ENCODE measurements at regions not wholly inside any gene's neighbourhood (a gene's known extent, or its start where the extent isn't known, plus 50 kb on each side); places are given as distances from the start of the nearest gene placed in this dataset.

DNA sequence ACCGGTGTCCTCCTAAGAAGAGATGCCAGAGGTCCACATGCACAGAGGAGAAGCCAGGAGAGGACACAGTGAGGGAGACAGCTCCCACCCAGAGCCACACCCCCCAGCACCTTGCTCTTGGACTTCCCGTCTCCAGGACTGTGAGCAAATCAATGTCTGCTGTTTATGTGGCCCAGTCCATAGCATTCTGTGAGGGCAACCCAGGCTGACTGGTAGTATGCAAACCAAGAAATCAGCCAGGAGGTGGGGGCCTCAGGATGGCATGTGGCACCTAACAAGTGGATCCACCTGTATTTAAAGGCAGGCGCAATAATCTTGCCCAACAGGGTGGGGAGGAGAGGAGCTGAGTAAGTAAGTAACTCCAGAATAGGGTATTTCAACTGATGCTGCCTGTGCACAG lies 136.4 kb downstream of the BRD1 start:
- 47 to 69% methylated on average over 1 to 3 of the region's 3 CpGs for WGBS, 2 donors
- no peaks in the 10 kb centered on the region for H3K36me3 ChIP-seq
- H3K27me3 ChIP-seq: peaks cover 0 to 47% (median 2%) of the 10 kb centered on the region in 4 donors
- no peak overlapping the region for H3K27ac ChIP-seq
- TF ChIP-seq, protein P1, sequence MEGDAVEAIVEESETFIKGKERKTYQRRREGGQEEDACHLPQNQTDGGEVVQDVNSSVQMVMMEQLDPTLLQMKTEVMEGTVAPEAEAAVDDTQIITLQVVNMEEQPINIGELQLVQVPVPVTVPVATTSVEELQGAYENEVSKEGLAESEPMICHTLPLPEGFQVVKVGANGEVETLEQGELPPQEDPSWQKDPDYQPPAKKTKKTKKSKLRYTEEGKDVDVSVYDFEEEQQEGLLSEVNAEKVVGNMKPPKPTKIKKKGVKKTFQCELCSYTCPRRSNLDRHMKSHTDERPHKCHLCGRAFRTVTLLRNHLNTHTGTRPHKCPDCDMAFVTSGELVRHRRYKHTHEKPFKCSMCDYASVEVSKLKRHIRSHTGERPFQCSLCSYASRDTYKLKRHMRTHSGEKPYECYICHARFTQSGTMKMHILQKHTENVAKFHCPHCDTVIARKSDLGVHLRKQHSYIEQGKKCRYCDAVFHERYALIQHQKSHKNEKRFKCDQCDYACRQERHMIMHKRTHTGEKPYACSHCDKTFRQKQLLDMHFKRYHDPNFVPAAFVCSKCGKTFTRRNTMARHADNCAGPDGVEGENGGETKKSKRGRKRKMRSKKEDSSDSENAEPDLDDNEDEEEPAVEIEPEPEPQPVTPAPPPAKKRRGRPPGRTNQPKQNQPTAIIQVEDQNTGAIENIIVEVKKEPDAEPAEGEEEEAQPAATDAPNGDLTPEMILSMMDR (IDR thresholded peaks at IDR 0.05): no peak
- TF ChIP-seq POLR2A (IDR thresholded peaks at IDR 0.05): no peak
- no peaks in the 10 kb centered on the region for H3K9me3 ChIP-seq
- H3K4me1 ChIP-seq: no peaks in the 10 kb centered on the region
- intact Hi-C loops (cut with DNase I): no loop called here
- H3K4me3 ChIP-seq: no peak overlapping the region
- no peak for DNase-seq

DNA sequence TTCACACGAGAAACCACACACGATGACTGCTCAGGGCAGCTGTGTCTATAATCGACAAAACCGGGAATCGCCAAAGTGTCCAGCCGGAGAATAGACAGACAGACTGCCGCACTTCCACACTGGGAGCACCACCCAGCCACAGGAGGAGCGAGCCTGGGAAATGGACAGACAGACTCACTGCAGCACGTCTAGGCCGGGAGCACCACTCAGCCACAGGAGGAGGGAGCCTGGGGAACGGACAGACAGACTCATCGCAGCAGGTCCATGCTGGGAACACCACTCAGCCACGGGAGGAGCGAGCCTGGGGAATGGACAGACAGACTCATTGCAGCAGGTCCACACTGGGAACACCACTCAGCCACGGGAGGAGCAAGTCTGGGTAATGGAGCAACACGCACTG lies 137.2 kb downstream of the BRD1 start:
- no peaks in the 10 kb centered on the region for H3K36me3 ChIP-seq
- H3K27ac ChIP-seq: no peak overlapping the region
- 64 to 72% methylated on average over 13 of the region's 16 CpGs for WGBS, 2 donors
- DNase-seq: no peak
- TF ChIP-seq POLR2A (IDR thresholded peaks at IDR 0.05): no peak
- TF ChIP-seq, protein P1 (IDR thresholded peaks at IDR 0.05): no peak
- H3K9me3 ChIP-seq: no peaks in the 10 kb centered on the region
- no peaks in the 10 kb centered on the region for H3K4me1 ChIP-seq
- intact Hi-C loops (cut with DNase I): no loop called here
- no peak overlapping the region for H3K4me3 ChIP-seq
- H3K27me3 ChIP-seq: peaks cover 0 to 55% (median 2%) of the 10 kb centered on the region in 4 donors

DNA sequence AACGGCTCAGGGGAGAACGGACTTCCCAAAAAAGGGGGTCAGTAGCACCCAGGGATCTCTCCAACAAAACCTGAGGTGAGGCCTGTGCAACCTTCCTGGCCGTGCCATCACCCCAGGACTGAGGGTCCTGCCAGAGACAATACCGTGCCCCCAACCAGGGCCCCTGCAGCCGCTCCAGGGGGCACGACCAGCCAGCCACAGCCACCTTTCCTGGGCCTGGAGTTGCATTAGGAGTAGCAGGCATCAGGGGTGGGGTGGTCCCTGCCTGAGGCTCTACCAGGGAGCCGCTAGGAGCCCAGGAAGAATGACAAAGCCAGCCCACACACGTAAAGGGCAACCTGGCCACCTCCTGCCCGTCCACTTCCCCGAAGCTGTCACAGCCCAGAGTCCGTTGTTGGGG lies 137.8 kb downstream of the BRD1 start:
- H3K4me3 ChIP-seq: no peak overlapping the region
- no CpG with 5 or more reads among the region's 11 CpGs for WGBS, 2 donors
- no peaks in the 10 kb centered on the region for H3K4me1 ChIP-seq
- no peak for DNase-seq
- peaks cover 0 to 61% (median 2%) of the 10 kb centered on the region in 4 donors for H3K27me3 ChIP-seq
- intact Hi-C loops (cut with DNase I): no loop called here
- no peak overlapping the region for H3K27ac ChIP-seq
- H3K36me3 ChIP-seq: no peaks in the 10 kb centered on the region
- no peaks in the 10 kb centered on the region for H3K9me3 ChIP-seq
- TF ChIP-seq POLR2A (IDR thresholded peaks at IDR 0.05): no peak
- TF ChIP-seq, protein P1 (IDR thresholded peaks at IDR 0.05): no peak

DNA sequence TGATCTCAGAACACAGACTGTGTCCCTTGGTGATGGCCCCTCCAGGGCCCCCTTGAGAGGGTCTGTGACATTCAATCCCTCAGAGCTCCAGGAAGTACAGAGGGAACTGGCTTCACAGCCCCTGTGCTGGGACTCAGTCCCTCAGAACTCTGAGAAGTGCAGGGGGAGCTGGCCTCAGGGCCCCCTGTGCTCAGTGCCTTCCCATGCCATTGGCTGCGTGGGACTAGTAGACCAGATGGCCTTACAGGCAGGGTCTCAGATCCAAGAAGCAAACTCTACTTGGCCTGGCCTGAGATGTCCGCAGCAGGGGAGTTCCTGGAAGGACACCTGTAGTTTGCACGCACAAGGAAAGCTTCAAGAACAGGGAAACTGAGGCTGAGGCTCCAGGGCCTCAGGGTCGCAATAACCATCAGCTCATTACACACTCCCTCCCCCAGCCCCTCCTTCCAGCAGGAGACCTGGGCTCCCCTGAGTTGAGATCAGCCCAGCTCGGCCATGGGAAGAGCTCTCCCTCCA lies 138.4 kb downstream of the BRD1 start:
- intact Hi-C loops (cut with DNase I): no loop called here
- no peaks in the 10 kb centered on the region for H3K36me3 ChIP-seq
- no peaks in the 10 kb centered on the region for H3K9me3 ChIP-seq
- no peak overlapping the region for H3K4me3 ChIP-seq
- H3K4me1 ChIP-seq: no peaks in the 10 kb centered on the region
- peaks cover 0 to 64% (median 2%) of the 10 kb centered on the region in 4 donors for H3K27me3 ChIP-seq
- H3K27ac ChIP-seq: no peak overlapping the region
- WGBS, 2 donors: 71 to 76% methylated on average over 3 to 4 of the region's 5 CpGs
- no peak for DNase-seq
- TF ChIP-seq, protein P1 (IDR thresholded peaks at IDR 0.05): no peak
- no peak for TF ChIP-seq POLR2A (IDR thresholded peaks at IDR 0.05)

DNA sequence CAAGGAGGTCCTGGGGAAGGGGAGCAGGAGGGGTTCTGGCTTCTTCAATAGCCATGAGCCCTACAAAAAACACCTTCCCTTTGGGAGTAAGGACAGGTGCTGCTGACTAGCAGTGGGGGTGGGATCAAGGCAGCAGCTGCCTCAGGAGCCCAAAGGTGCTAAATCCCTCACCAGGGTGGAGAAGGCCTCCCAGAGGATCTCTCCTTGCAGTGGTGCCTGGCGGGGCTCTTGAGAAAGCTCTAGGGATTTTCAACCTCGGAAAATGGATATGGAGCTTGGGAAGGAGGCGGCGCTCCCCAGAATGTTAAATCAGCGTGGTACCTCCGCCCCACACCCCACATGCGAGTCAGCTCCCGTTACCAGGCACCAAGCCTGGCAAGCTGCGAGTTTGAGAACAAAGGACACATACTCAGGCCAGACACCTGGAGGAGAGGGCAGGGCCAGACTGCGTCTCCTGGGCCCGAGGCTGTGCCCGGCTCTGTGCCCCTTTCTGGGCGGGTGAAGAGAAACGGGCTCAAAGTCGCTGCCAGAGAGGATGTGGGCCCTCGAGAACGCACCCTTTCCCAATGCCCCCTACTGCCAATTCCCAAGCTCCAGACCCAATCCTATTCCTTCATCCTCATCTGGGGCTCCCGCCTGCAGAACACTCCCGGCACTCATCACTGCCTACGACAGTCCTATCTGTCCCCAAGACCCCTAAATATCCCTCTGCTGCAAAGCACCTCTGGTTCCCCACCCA lies 139.0 kb downstream of the BRD1 start:
- Histone ChIP-seq H3K9me3 (no peaks in the 10 kb centered on the region), H3K27me3 (peaks cover 0 to 59% (median 2%) of the 10 kb centered on the region in 4 donors), H3K4me1 (no peaks in the 10 kb centered on the region), H3K36me3 (no peaks in the 10 kb centered on the region), H3K4me3 (no peak overlapping the region), H3K27ac (no peak overlapping the region)
- 62 to 66% methylated on average over 8 to 9 of the region's 20 CpGs for WGBS, 2 donors
- intact Hi-C loops (cut with DNase I): no loop called here
- DNase-seq: no peak
- no peak for TF ChIP-seq POLR2A (IDR thresholded peaks at IDR 0.05)
- TF ChIP-seq, protein P1 (IDR thresholded peaks at IDR 0.05): no peak

All from esophagus squamous epithelium (tissue), 5 donors.